Fibroblast of the conjunctiva (primary cell): ENCODE measurements at regions not wholly inside any gene's neighbourhood (a gene's known extent, or its start where the extent isn't known, plus 50 kb on each side); places are given as distances from the start of the nearest gene placed in this dataset.
"Not testable (repeated sequence)": the region's sequence is repeated elsewhere in the genome, so short reads cannot be mapped to it uniquely, and the experiment has no call there.

Experiments
- DNase-seq: peaks from one replicate; pipeline ENCODE4 v3.0.0-alpha.2; 2010; ENCODE audit warnings: low read depth

DNA sequence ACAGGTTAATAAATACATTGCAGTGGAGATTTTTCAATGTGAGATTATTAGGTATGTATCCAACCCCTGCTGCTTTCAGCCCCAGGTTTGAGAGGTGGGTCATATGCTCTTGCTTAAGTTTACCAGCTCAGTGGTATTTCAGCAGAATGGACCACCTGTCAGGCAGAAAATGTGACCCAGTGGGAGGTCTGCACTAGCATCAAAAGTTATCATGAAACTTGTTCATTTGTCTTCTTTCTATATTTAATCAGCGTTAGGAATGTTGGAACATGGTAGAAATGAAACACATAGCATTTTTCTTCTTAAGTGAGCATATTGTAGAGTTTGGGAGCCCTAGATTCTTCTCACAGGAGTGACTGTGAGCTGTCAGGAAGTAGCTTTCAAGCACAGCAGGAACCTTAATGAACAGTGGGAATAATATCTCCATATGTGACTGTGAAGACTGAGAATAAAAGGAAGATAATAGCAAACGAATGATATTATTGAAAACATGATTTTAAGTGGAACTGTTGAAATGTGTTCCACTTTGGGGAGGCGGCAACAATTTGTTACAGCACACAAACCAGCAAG lies 596.9 kb upstream of the CDH6 start:
- DNase-seq = no peak

DNA sequence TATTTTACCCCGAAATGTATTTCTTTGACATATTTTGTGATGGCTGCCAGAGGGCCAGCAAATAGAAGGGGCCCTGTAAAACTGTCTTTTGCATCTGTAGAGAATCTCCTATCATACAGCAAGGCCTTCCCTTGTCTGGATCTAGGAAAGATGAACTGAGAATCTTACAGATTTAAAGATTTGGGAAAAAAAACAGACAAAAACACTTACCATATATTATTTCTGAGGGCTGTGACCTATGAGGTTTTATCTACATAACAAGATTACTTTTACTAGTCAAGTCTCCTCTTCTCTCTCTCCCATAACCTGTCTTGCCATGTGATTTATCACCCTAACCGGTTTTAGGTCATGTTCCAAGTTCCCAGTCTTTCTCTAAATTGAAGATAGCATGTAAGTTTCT lies 599.2 kb upstream of the CDH6 start:
- no peak for DNase-seq

DNA sequence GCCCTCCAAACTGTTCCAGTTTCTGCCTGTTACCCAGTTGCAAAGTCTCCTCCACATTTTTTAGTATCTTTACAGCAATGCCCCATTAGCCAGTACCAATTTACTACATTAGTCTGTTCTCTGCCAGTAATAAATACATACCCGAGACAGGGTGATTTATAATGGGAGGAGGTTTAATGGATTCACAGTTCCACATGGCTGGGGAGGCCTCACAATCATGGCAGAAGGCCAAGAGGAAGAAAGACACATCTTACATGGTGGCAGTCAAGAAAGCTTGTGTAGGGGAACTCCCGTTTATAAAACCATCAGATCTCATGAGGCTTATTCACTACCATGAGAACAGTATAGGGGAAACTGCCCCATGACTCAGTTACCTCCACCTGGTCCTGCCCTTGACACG lies 600.7 kb upstream of the CDH6 start:
- DNase-seq = no peak

DNA sequence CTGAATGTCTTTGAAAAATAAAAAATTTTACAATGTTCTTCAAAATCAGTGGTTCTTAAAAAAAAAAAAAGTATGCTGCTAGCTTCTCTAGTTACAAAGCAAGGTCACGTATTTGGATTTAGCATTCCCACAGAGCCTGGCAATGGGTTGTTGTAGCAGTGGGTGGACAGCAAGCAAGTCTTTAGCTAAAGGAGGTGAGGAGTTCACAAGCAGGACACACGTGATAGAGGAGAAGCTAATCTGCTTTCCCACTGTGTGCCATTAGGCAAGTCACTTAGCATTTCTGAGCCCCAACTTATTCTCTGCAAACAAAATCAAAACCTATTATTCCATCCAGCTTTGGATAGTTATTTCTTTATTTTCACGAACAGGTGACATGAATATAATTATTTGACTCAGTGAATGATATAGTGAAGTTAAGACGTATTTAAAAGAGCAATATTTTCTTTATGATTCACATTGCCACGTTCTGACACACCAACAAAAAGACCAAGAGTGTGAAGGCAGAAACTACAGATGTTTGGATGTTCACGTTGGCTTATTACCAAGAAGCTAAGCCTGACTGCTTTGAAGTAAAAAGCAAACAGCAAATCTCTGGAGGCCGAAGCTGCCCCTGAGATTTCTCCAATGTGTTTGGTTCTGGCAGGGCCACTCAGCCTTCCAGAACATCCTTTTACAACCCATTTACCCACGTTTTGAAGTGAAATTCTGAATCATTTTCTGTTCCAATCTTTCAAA lies 612.1 kb upstream of the CDH6 start:
- DNase-seq = no peak

DNA sequence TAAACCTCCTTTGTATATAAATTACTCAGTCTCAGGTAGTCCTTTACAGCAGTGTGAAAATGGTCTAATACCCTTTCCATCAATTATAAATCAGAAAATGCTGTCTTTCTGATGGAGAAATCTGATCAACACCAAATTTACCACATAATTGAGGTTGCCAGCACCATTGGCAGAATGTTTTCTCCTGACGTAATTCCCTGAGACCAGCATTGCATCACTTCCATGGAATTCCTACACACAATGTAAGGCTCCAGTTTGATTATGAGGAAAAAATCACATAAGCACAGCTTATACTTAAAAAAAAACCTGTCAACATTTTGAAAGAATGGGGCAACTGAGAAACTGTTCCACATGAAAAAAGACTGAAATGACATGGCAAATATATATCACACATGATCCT lies 618.7 kb upstream of the CDH6 start:
- DNase-seq = no peak

DNA sequence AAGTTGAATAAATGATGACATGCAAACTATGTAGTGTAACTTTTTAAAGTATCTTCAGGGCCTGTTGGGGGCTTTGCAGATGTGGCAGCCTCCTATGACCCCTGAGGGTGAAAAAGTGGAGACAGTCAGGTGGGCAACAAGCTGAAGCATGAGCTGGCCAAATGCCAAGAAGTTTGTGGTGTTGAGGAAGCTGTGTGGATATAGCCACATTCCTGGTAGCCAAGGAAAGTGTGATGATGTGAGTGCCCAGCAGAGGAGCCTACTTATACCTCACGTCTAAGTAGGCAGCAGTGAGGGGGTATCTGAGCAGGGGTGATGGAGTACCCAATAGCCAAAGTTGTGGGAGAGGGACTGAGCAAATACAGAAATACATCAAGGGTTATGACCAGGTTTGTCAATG lies 621.2 kb upstream of the CDH6 start:
- no peak for DNase-seq

DNA sequence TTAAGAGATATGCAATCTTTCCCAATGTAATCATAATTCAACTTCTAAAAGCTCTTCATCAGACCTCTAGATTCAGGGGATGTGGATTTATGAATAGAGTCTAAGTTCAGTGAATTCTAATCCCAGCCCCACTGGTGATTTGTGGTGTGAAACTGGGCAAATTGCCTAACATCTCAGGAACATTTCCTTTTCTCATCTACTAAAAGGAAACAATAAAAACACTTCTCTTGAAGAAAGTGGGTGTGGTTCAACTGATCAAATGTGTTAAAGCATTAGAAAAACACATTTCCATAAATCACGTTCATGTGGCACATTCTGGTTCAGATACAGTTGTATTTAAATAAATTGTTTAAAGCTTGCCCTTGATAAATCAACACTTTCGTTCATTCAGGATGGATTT lies 631.7 kb upstream of the CDH6 start:
- no peak for DNase-seq

DNA sequence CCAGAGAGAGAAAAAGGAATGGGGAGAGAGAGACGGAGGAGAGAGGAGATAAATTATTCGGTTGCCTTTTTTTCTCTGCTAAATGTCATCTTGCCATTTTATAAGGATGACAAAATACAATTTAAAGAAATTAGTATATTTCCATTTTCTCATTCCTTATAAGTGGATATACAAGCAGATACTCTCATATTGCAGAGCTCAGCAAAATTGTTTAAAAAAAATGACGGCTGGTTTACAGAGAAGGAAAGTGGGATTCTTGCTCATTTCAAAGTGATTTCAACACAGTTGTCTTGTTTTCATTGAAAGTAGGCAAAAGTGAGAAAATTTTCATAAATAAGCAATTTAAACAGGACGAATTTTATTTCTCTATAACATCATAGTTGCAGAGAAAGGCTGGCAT lies 641.9 kb upstream of the CDH6 start:
- no peak for DNase-seq

DNA sequence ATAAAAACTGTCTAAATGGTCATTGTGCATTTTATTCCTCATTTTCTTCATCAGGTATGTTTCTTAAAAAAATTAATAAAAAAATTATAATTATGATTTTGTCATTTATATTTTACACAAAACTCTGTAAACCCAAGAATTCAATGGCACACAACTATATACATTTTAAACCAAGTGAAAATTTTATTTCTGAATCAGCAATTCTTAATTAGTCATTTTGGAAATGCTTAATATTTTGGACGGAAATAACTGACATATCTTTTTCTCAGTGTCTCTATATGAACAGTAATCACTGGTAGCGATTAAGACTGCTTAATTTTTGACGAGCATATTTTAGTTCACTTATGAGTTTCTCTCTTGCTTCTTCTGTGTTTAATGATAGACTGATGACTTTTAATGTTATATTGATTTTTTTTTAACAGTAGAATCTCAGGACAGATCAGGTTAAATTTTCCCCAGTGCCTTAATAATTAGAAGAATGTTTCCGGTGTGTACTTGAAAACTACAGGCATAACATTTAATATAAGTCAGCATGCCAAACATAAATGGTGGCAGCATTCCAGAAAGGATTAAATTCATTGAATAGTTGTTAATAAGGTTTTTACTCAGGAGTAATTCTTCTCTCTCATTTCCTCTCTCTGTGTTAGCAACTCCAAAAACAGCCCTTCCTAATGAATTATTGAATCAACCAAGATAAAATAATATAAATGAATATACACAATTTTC lies 644.7 kb upstream of the CDH6 start:
- DNase-seq = no peak

DNA sequence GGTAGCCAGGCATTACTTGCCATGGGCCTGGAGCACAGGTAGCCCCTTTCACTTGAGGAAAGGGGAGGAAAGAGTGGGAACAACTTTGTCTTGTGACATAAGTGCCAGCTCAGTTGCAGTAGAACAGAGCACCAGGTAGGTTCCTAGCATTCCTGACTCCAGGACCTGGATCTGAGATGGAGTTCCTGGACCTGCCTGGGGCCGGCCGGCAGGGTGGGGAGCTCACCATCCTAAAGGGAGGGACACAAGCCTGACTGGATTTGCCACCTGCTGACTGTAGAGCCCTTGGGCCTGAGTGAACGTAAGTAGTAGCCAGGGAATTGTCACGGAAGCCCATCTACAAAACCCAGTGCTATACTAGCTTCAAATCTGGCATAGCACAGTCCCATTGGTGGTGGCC lies 653.3 kb upstream of the CDH6 start:
- no peak for DNase-seq

DNA sequence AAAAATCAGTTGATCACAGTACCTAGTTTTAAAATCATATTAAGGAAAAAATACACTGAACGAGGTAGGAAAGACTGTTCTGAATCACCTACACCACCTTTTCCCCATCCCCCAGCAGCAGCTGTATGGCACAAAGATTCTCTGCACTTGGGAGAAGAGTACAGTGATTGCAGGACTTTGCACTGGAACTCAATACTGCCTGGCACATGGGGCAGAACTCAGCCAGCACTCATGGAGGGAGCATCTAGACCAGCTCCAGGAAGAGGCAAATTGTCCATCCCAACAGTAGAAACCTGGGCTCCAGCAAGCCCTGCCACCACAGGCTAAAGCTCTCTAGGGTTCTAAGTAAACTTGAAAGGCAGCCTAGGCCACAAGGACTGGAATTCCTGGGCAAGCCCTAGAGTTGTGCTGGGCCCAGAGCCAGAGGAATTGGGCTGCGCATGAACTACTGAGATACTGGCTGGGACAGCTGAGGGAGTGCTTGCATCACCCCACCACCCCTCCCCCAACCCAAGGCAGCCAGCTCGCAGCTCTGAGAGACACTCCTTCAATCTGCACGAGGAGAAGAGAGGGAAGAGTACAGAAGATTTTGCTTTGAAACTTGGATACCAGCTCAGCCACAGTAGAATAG lies 654.4 kb upstream of the CDH6 start:
- peak; percentile 22 for DNase-seq

DNA sequence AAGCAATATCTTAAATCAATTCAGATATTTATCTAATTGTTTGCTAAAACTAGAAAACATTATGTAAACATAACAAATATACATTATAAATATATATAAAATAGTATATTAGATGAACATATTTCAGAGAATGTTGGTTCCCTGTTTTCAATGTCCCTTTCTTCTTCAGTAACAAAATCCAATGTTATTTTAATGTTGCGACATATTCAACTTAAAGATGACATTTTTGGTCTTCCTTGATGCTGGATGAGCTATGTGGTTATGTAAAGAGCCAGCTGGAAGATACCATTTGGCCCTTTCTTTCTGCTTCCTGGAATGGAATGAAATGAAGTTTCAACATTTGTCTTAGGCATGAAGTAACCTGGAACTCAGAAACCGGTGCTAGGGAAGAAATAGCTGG lies 668.1 kb upstream of the CDH6 start:
- DNase-seq = no peak

DNA sequence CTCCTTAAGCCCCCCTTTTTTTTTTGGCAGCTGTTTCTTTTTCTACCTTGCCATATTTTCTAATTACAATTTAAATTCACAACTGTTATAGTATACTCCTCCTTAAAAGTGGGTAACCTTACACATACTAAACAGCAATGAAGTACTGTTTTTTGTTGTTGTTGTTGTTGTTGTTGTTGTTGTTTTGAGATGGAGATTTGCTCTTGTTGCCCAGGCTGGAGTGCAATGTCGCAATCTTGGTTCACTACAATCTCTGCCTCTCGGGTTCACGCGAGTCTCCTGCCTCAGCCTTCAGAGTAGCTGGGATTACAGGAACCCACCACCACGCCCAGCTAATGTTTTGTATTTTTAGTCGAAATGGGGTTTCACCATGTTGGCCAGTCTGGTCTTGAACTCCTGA lies 669.1 kb upstream of the CDH6 start:
- no peak for DNase-seq

DNA sequence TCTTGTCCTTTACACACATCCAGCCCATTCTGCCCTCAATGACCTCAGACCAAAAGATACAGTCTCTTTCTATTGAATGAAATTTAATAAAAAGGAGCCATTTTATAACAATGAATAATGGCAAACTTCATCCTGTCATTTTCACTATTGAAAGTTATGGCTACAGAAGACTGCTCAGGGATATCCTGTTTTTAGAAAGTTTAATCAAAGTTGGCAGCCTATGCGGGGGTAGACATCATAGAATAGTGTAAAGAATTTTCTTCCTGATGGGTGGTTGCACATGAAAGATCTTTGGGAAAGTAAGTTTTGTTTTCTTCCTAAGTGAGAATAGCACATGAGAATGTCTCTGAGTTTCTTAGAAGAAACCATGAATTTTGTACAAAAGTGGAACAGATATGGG lies 670.4 kb upstream of the CDH6 start:
- no peak for DNase-seq

DNA sequence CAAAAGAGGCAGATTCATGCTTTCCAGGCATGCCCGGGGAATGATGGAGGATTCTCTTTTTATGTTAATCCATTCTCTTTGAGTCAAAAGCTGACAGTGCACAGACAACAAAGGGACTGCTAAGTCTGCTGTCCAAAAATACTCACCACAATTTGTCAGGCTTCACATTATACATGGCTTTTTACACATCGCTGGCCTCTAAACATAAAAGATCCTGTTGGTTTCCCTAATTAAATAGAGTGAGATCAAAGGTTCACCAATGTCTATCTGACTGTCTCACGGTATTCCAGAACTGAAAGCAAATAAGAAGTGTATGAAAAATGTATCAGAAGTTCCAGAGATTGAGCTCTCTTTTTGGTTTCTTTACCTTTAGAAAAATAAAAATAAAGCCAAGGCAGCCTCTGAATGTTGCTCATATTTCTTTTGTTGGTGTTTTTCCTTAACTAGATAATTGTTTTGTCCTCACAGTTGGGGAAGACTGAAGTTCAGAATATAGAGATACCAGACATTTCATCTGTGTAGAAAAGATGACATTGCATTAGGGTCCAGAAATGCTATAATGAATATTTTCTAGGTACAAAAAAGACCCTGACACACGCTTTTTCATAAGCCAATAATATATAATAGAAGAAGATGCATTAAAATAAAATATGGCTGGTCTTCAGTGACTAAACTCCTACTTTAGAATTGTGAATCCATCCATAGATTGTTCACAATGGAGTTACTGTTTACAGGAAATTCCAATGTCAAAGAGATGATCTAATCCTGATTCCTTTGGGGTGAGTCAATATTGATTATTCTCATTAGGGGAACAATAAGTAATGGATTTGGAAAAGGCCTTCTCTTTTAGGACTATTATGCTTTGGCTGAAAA lies 688.2 kb upstream of the CDH6 start:
- no peak for DNase-seq

DNA sequence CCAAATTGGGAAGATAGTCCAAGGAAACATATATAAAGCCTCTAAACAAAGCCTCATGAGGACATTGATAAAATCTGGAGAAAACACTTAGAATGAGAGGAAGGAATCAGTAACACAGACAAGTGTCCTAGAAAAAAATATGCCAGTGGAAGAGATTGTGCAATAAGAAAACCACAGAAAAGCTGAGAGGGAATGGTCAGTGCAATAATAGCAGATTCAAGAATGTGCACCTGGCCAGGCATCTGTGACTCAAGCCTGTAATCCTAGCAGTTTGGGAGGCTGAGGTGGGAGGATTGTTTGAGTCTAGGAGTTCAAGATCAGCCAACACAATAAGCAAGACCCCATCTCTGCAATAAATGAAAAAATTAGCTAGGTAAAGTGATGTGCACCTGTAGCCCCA lies 691.2 kb upstream of the CDH6 start:
- no peak for DNase-seq

DNA sequence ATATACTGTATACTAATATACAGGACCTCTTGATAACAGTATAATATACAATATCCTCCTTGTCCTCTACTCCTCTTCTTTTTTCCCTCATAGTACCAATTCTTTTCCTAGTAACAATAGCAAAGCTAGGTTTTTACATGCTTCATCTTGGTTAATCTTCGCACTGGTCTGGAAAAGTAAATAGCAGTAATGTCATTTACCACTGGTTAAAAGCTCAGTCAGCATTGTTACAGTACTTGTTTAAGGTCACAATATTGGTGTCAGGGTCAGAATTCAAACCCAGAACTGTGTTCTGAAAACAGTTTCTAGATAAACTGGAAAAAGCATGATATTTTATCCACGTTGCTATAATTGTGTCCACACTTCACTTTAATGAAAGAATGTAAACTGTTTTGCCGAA lies 692.4 kb upstream of the CDH6 start:
- DNase-seq = no peak

DNA sequence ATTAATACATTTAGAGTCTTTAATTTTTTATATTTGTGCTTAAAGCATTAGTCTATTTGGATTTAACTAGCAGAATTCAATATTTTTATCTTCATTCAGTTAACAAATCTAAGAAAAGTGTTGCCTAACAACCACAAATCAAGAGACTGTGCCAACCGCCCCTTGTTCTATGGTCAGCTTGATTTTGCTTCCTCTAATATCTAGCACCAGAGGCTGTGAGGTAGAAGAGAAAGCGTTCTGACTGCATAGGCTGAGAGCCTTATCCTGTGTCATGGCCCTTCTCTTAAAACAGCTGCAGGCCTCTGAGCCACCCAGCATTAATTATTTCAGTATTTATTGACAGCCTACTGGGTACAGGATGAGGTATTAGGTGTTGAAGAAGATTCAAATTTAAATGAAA lies 693.0 kb upstream of the CDH6 start:
- DNase-seq = no peak

DNA sequence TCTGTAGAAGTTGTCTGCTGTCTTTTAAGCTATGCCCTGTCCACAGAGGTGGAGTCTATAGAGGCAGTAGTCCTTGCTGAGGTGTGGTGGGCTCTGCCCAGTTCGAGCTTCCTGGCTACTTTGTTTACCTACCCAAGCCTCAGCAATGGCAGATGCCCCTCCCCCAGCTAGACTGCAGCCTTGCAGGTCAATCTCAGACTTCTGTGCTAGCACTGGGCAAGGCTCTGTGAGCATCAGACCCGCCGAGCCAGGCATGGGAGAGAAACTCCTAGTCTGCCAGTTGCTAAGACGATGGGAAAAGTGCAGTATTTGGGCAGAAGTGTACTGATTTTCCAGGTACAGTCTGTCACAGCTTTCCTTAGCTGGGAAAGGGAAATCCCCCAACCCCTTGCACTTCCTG lies 694.1 kb upstream of the CDH6 start:
- DNase-seq = no peak

DNA sequence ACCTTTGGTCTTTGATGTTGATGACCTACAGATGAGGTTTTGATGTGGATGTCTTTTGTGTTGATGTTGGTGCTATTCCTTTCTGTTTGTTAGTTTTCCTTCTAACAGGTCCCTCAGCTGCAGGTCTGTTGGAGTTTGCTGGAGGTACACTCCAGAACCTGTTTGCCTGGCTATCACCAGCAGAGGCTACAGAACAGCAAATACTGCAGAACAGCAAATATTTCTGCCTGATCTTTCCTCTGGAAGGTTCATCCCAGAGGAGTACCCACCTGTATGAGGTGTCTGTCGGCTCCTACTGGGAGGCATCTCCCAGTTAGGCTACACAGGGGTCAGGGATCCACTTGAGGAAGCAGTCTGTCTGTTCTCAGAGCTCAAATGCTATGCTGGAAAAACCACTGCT lies 694.5 kb upstream of the CDH6 start:
- DNase-seq = no peak

DNA sequence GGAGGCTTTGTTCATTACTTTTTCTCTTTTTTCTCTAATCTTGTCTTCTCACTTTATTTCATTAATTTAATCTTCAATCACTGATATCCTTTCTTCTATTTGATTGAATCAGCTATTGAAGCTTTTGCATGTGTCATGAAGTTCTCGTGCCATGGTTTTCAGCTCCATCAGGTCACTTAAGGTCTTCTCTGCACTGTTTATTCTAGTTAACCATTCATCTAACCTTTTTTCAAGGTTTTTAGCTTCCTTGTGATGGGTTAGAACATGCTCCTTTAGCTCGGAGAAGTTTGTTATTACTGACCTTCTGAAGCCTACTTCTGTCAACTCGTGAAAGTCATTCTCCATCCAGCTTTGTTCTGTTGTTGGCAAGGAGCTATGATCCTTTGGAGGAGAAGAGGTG lies 695.0 kb upstream of the CDH6 start:
- not testable (repeated sequence) for DNase-seq

DNA sequence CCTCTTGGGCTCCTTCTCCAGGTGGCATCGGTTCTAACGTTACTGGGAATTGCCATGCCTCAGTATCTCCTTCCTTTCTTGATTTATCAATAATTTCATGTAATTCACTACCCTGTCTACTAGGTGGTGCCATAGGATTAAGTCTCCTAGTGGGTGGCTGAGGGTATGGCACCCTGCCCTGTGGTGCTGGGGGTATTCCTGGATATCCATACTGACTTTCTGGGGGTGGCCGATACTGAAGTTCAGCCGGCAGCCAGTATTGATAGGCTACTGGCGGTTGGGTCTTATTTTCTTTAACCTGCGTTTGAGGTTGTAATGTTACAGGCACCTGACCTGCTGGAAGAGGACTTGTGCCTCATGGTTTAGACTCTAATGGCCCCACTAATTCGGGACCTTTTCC lies 699.4 kb upstream of the CDH6 start:
- not testable (repeated sequence) for DNase-seq
